ENCODE measurements at regions not wholly inside any gene's neighbourhood (a gene's known extent, or its start where the extent isn't known, plus 50 kb on each side); places are given as distances from the start of the nearest gene placed in this dataset.

DNA sequence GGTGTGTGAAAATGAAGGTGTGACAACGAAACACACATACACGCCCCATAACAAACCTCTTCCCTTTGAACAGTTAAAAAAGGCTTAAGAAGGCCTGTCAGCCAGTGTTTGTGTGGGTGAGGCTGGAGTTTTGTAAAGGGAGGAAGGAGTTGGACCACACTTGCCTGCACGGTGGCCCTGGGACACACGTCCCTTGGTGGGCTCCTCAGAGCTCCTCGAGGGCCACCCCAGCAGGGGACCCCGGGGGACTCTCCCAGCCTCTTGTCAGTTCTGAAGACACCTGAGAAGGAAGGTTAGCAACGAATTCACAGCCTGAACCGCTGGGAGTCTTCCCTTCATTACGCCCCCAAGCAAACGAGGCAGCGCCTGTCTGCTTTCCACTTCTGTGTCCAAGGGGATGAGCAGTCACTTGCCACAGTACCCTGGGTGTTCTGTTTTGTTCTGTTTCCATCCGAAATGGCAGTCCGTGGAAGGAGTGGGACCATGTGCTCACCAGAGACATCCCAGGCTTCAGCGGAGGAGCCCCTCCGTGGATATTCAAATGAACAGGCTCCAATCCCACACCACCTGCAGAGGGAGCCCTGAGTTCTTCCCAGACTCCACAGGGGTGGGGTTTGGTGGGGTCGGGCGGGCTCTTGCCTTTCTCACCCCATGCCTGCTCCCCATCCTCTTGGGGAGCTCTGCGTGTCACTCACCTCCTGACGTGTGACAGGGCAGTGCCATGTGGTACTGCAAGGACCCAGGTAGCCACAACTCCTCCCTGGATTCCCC, 68.6 kb downstream of the NRN1 start:
- TF ChIP-seq CTCF (IDR thresholded peaks at IDR 0.05; ENCODE audit: insufficient read depth, low read length, missing control alignments) = no peak
- ChIA-PET POLR2A (no interaction called here), CTCF (interaction anchor here (1.0 kb wide), 1 partner anchor 13 kb away, joined by 3 read pairs; no protein-coding TSS in a partner anchor)
- DNase-seq (ENCODE audit: low read depth, low spot score) = no peak
- no peak overlapping the region for H3K4me3 ChIP-seq (ENCODE audit: low read depth, low read length)

DNA sequence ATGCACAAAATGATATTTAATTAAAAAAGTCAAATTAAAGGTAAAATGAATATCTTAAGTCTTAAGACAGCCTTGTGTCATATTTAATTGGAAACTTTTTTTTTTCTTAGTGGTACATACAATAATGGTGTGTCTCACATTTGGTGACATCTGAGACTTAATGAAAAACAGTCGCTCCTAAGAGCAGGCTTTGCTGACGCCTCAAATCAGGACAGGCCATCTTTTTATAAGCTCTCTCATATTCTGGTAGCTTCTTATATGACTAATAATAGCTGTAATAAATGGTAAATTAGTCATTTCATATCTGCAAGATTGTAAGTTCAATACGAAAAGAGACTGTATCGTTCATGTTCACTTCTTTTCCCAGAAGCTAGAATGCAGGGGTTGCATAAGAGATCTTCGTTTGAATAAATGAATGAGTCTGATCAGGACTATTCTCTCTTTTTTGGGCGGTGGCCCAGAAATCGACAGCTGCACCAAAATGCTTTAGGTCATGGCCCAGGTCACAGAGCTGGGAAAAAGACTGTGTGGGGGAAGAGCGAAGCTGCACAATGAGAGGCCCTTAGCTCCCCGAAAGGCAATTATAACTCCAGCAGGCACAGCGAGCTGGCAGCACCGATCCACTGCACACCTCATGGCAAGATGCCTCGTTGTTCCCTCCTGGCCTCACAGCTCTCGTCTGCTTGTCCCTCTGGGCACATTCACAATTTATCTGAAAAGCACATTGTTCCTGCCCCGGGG, 69.4 kb downstream of the NRN1 start:
- TF ChIP-seq CTCF (IDR thresholded peaks at IDR 0.05; ENCODE audit: insufficient read depth, low read length, missing control alignments) = no peak
- no peak for DNase-seq (ENCODE audit: low read depth, low spot score)
- H3K4me3 ChIP-seq (ENCODE audit: low read depth, low read length) = no peak overlapping the region
- ChIA-PET CTCF (interaction anchor here (0.6 to 1.0 kb wide), 2 partner anchors 14 to 493 kb away, joined by 3 read pairs; no protein-coding TSS in a partner anchor), POLR2A (no interaction called here)

- POLR2A ChIA-PET = no interaction called here
- no peak for DNase-seq (ENCODE audit: low read depth, low spot score)
- no peak overlapping the region; the same call in 1 of the 2 replicates for H3K4me3 ChIP-seq (ENCODE audit: low read depth, low read length)
- TF ChIP-seq CTCF (IDR thresholded peaks at IDR 0.05; ENCODE audit: insufficient read depth, low read length, missing control alignments) = no peak
- CTCF ChIA-PET = interaction anchor here (0.6 kb wide), 1 partner anchor 493 kb away, joined by 3 read pairs; no protein-coding TSS in a partner anchor
Measured at GRCh38 chr6:5936631-5937030, 70.1 kb downstream of the NRN1 start.

GRCh38 chr6:5936140-5936539, 70.6 kb downstream of the NRN1 start:
- TF ChIP-seq CTCF (IDR thresholded peaks at IDR 0.05; ENCODE audit: insufficient read depth, low read length, missing control alignments) = no peak
- DNase-seq (ENCODE audit: low read depth, low spot score) = no peak
- ChIA-PET POLR2A (no interaction called here), CTCF (no interaction called here)
- no peak overlapping the region for H3K4me3 ChIP-seq (ENCODE audit: low read depth, low read length)

- CTCF ChIA-PET = no interaction called here
- POLR2A ChIA-PET = no interaction called here
Measured at GRCh38 chr6:5930968-5931367, 75.8 kb downstream of the NRN1 start.

More at GRCh38 chr6:5930968-5931367, 75.8 kb downstream of the NRN1 start:
- H3K4me3 ChIP-seq (ENCODE audit: low read depth, low read length) = no peak overlapping the region
- DNase-seq (ENCODE audit: low read depth, low spot score) = no peak
- TF ChIP-seq CTCF (IDR thresholded peaks at IDR 0.05; ENCODE audit: insufficient read depth, low read length, missing control alignments) = no peak

Data from AG04449 (cell line).